ENCODE measurements at regions not wholly inside any gene's neighbourhood (a gene's known extent, or its start where the extent isn't known, plus 50 kb on each side); places are given as distances from the start of the nearest gene placed in this dataset.

- no peak overlapping the region for H3K56ac ChIP-seq (ENCODE audit: insufficient read length, low read depth, low read length)
- no peaks in the 10 kb centered on the region for H3K4me1 ChIP-seq (ENCODE audit: insufficient read depth, low read length)
- H2BK12ac ChIP-seq (ENCODE audit: insufficient read length, low read depth, low read length): no peak overlapping the region
- no peak overlapping the region for H4K5ac ChIP-seq (ENCODE audit: insufficient read length, low read depth, low read length)
- no peak overlapping the region for H3K27ac ChIP-seq (ENCODE audit: insufficient read length, low read depth, low read length)
- peaks cover 1 to 3% of the 10 kb centered on the region in 2 experiments for H3K9me3 Mint-ChIP-seq
- H3K36me3 Mint-ChIP-seq (ENCODE audit: insufficient read depth in 1 of 3, low read depth in 3 of 3): peaks cover 0 to 11% (median 0%) of the 10 kb centered on the region in 3 experiments; a peak in 3 of 7 replicates
- no peaks in the 10 kb centered on the region for H3K4me1 Mint-ChIP-seq
- no peaks in the 10 kb centered on the region for H3K27me3 Mint-ChIP-seq (ENCODE audit: low read depth)
- H4K8ac ChIP-seq (replicated peaks; ENCODE audit: insufficient read length, low read depth, low read length): no peak overlapping the region
- no peak overlapping the region for H3K23ac ChIP-seq (ENCODE audit: insufficient read length, low read depth, low read length)
- no peak overlapping the region for H2AK5ac ChIP-seq (ENCODE audit: insufficient read length, low read length)
- H3K4me2 ChIP-seq (ENCODE audit: insufficient read depth, insufficient read length, low read length): no peak overlapping the region
- no peak for DNase-seq
- no peak overlapping the region for H2BK20ac ChIP-seq (ENCODE audit: low read depth, low read length, poor library complexity, severe bottlenecking)
- no peak for TF ChIP-seq CTCF (conservative IDR thresholded peaks at IDR 0.05)
- H3K14ac ChIP-seq (ENCODE audit: insufficient read depth, low read length): no peak overlapping the region
- no CpG with 5 or more reads among the region's 11 CpGs for WGBS (ENCODE audit: extremely low coverage, insufficient read length, low lambda C conversion rate)
- no peaks in the 10 kb centered on the region for H4K20me1 ChIP-seq (ENCODE audit: control insufficient read depth, insufficient read depth, insufficient read length)
- H3K23me2 ChIP-seq (ENCODE audit: insufficient read length, low read depth, low read length, poor library complexity, severe bottlenecking): no peaks in the 10 kb centered on the region
- no peak overlapping the region for H3K4ac ChIP-seq (ENCODE audit: low read depth, low read length)
- H3K18ac ChIP-seq (ENCODE audit: insufficient read length, low read depth, low read length): no peak overlapping the region
- no peak overlapping the region for H3K9ac ChIP-seq (ENCODE audit: extremely low read depth, insufficient read length, low read length)
- H2BK15ac ChIP-seq (ENCODE audit: low read depth, low read length): no peak overlapping the region
- no peak overlapping the region for H2BK5ac ChIP-seq (ENCODE audit: insufficient read length, low read length)
- no peaks in the 10 kb centered on the region for H3K27me3 ChIP-seq (ENCODE audit: insufficient read depth, low read length)
- no peak overlapping the region; a peak in 1 of 7 replicates for H3K27ac Mint-ChIP-seq
- no peak overlapping the region for H3K4me3 Mint-ChIP-seq
- no peaks in the 10 kb centered on the region for H3K79me2 ChIP-seq (ENCODE audit: insufficient read depth, low read length)
- no peak overlapping the region for H2AFZ ChIP-seq (ENCODE audit: low read length)
- no peak overlapping the region for H3T11ph ChIP-seq (ENCODE audit: low read length)
- H3K79me1 ChIP-seq (ENCODE audit: insufficient read depth, low read depth, low read length, poor library complexity, severe bottlenecking): no peaks in the 10 kb centered on the region
- no peak overlapping the region for H2BK120ac ChIP-seq (ENCODE audit: low read depth, low read length, poor library complexity, severe bottlenecking)
- H4K91ac ChIP-seq (ENCODE audit: insufficient read length, low read depth, low read length): no peak overlapping the region
- no peaks in the 10 kb centered on the region for H3K9me3 ChIP-seq (ENCODE audit: control insufficient read depth, low read depth, low read length)
Observed at GRCh38 chr3:105223815-105224214, 142.9 kb upstream of the ALCAM start.
